WTC11 (cell line): ENCODE measurements at regions not wholly inside any gene's neighbourhood (a gene's known extent, or its start where the extent isn't known, plus 50 kb on each side); places are given as distances from the start of the nearest gene placed in this dataset.

Experiments used
- SP1 ChIP-seq: sonication (generic); formaldehyde crosslinking; conservative IDR thresholded peaks from 2 replicates; pipeline ENCODE4 v1.8.1; 2022; ENCODE audit warnings: missing genetic modification reagents
- ZNF396 ChIP-seq: fragments of 250-450 bp; sonication (Bioruptor Pico); IDR thresholded peaks from 2 replicates; pipeline ENCODE4 v1.8.0; 2021; ENCODE audit warnings: mild to moderate bottlenecking, moderate library complexity, borderline replicate concordance
- TF ChIP-seq, protein P1 (sequence below): sonication (generic); formaldehyde crosslinking; IDR thresholded peaks from 2 replicates; pipeline ENCODE4 v1.8.1; 2023; ENCODE audit warnings: mild to moderate bottlenecking, missing genetic modification reagents, moderate library complexity
- TF ChIP-seq, protein P2 (sequence below): fragments of 200-600 bp; IDR thresholded peaks from 2 replicates; pipeline ENCODE4 v1.8.0; 2022; ENCODE audit warnings: antibody characterized with exemption
- TF ChIP-seq, protein P3 (sequence below): sonication (generic); formaldehyde crosslinking; IDR thresholded peaks from 2 replicates; pipeline ENCODE4 v1.8.0; 2022; ENCODE audit warnings: mild to moderate bottlenecking, missing genetic modification reagents

DNA sequence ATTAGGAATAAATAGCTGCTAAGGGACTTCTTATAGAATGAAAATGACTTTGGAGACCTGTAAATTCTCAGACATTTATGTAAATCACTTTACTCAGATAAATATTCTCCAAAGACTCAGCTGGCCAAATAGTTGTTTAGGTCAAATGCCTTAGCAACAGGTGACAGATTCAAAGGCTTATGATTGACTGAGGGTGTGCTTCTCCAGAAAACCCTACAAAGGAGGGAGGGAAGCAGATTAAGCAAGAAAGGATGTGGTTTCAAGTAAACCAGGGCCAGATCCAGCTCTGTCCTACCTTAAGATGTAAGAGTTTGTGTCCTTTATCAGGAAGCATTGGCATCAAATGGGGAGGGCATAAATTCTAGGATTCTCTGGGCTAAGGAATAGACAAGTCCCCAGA lies 433.0 kb downstream of the TLE1 start:
- TF ChIP-seq, protein P1, sequence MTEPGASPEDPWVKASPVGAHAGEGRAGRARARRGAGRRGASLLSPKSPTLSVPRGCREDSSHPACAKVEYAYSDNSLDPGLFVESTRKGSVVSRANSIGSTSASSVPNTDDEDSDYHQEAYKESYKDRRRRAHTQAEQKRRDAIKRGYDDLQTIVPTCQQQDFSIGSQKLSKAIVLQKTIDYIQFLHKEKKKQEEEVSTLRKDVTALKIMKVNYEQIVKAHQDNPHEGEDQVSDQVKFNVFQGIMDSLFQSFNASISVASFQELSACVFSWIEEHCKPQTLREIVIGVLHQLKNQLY (CRISPR knock-in tag): no peak
- TF ChIP-seq SP1 (CRISPR knock-in tag) (no peak), ZNF396 (CRISPR knock-in tag) (no peak)
- TF ChIP-seq, protein P2, sequence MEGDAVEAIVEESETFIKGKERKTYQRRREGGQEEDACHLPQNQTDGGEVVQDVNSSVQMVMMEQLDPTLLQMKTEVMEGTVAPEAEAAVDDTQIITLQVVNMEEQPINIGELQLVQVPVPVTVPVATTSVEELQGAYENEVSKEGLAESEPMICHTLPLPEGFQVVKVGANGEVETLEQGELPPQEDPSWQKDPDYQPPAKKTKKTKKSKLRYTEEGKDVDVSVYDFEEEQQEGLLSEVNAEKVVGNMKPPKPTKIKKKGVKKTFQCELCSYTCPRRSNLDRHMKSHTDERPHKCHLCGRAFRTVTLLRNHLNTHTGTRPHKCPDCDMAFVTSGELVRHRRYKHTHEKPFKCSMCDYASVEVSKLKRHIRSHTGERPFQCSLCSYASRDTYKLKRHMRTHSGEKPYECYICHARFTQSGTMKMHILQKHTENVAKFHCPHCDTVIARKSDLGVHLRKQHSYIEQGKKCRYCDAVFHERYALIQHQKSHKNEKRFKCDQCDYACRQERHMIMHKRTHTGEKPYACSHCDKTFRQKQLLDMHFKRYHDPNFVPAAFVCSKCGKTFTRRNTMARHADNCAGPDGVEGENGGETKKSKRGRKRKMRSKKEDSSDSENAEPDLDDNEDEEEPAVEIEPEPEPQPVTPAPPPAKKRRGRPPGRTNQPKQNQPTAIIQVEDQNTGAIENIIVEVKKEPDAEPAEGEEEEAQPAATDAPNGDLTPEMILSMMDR: no peak
- TF ChIP-seq, protein P3, sequence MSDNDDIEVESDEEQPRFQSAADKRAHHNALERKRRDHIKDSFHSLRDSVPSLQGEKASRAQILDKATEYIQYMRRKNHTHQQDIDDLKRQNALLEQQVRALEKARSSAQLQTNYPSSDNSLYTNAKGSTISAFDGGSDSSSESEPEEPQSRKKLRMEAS (CRISPR knock-in tag): no peak
